Testis (tissue), 2 donors: ENCODE measurements at regions not wholly inside any gene's neighbourhood (a gene's known extent, or its start where the extent isn't known, plus 50 kb on each side); places are given as distances from the start of the nearest gene placed in this dataset.

Experiments used
- POLR2A ChIP-seq: fragments of 450-650 bp; IDR thresholded peaks from one replicate; pipeline ENCODE4 v1.6.1; 2017; ENCODE audit warnings: antibody characterized with exemption, mild to moderate bottlenecking, moderate library complexity
- TF ChIP-seq, protein P1 (sequence below), 3 experiments: fragments of 450-650 bp in 2 of 3; fragments of 200-600 bp in 1 of 3; sonication (generic) in 1 of 3; IDR thresholded peaks; one replicate each; pipeline ENCODE4 v1.5.1; 2016 to 2019; ENCODE audit warnings: antibody characterized with exemption in 3 of 3, mild to moderate bottlenecking in 2 of 3, moderate library complexity in 1 of 3

DNA sequence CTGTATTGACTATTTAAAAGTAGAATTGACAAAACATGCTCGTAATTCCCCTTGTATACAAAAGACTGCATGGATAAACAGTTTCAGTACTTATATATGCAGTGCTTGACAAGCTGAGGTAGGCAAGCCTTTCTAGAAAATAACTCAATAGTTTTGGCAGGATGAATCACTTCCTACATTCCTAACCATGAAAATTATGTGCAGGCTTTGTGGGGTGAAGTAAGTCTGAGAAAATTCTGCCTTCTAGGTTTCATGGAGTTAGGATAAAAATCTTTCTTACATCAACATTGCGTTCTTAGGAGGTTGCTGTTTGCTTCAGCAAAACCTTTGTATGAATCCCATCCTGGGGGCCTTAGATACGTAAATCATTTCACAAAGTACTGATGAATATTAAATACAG lies 801.4 kb upstream of the EYS start:
- TF ChIP-seq POLR2A, result no peak
- TF ChIP-seq, protein P1, sequence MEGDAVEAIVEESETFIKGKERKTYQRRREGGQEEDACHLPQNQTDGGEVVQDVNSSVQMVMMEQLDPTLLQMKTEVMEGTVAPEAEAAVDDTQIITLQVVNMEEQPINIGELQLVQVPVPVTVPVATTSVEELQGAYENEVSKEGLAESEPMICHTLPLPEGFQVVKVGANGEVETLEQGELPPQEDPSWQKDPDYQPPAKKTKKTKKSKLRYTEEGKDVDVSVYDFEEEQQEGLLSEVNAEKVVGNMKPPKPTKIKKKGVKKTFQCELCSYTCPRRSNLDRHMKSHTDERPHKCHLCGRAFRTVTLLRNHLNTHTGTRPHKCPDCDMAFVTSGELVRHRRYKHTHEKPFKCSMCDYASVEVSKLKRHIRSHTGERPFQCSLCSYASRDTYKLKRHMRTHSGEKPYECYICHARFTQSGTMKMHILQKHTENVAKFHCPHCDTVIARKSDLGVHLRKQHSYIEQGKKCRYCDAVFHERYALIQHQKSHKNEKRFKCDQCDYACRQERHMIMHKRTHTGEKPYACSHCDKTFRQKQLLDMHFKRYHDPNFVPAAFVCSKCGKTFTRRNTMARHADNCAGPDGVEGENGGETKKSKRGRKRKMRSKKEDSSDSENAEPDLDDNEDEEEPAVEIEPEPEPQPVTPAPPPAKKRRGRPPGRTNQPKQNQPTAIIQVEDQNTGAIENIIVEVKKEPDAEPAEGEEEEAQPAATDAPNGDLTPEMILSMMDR (IDR thresholded peaks at IDR 0.05), result no peak
